ENCODE measurements at regions not wholly inside any gene's neighbourhood (a gene's known extent, or its start where the extent isn't known, plus 50 kb on each side); places are given as distances from the start of the nearest gene placed in this dataset.
A peak's percentile ranks its signal among the peaks of the same experiment; 100 is the strongest.

GRCh38 chr6:159099276-159099675 lies 54.5 kb upstream of the TAGAP start:
- TF ChIP-seq CTCF (IDR thresholded peaks at IDR 0.05; ENCODE audit: insufficient read depth, low read length, poor library complexity, severe bottlenecking) = no peak
- no peak overlapping the region for H3K4me3 ChIP-seq (ENCODE audit: low read depth, low read length)
- peaks cover 1% of the 10 kb centered on the region for H3K27me3 ChIP-seq (ENCODE audit: control insufficient read depth, insufficient read depth, low read length)
- H3K36me3 ChIP-seq (ENCODE audit: control insufficient read depth, insufficient read depth, low read length) = no peaks in the 10 kb centered on the region
- no peak for DNase-seq (ENCODE audit: low read depth)

- no peak overlapping the region for H3K4me3 ChIP-seq (ENCODE audit: low read depth, low read length)
- no peak for TF ChIP-seq CTCF (IDR thresholded peaks at IDR 0.05; ENCODE audit: insufficient read depth, low read length, poor library complexity, severe bottlenecking)
- no peaks in the 10 kb centered on the region for H3K36me3 ChIP-seq (ENCODE audit: control insufficient read depth, insufficient read depth, low read length)
- DNase-seq (ENCODE audit: low read depth) = peak; percentile 28
- no peaks in the 10 kb centered on the region for H3K27me3 ChIP-seq (ENCODE audit: control insufficient read depth, insufficient read depth, low read length)
Observed at GRCh38 chr6:159098636-159099106, 53.9 kb upstream of the TAGAP start.

- TF ChIP-seq CTCF (IDR thresholded peaks at IDR 0.05; ENCODE audit: insufficient read depth, low read length, poor library complexity, severe bottlenecking) = no peak
- no peaks in the 10 kb centered on the region for H3K27me3 ChIP-seq (ENCODE audit: control insufficient read depth, insufficient read depth, low read length)
- no peaks in the 10 kb centered on the region for H3K36me3 ChIP-seq (ENCODE audit: control insufficient read depth, insufficient read depth, low read length)
- DNase-seq (ENCODE audit: low read depth) = no peak
- H3K4me3 ChIP-seq (ENCODE audit: low read depth, low read length) = no peak overlapping the region
Observed at GRCh38 chr6:159097256-159097655, 52.5 kb upstream of the TAGAP start.

GRCh38 chr6:159095616-159096015 lies 50.8 kb upstream of the TAGAP start:
- Histone ChIP-seq H3K27me3 (ENCODE audit: control insufficient read depth, insufficient read depth, low read length) (no peaks in the 10 kb centered on the region), H3K4me3 (ENCODE audit: low read depth, low read length) (no peak overlapping the region), H3K36me3 (ENCODE audit: control insufficient read depth, insufficient read depth, low read length) (no peaks in the 10 kb centered on the region)
- no peak for DNase-seq (ENCODE audit: low read depth)
- TF ChIP-seq CTCF (IDR thresholded peaks at IDR 0.05; ENCODE audit: insufficient read depth, low read length, poor library complexity, severe bottlenecking) = no peak

GRCh38 chr6:159094444-159095252 lies 49.9 kb upstream of the TAGAP start:
- no peak for TF ChIP-seq CTCF (IDR thresholded peaks at IDR 0.05; ENCODE audit: insufficient read depth, low read length, poor library complexity, severe bottlenecking)
- Histone ChIP-seq H3K4me3 (ENCODE audit: low read depth, low read length) (no peak overlapping the region), H3K36me3 (ENCODE audit: control insufficient read depth, insufficient read depth, low read length) (no peaks in the 10 kb centered on the region), H3K27me3 (ENCODE audit: control insufficient read depth, insufficient read depth, low read length) (no peaks in the 10 kb centered on the region)
- DNase-seq (ENCODE audit: low read depth) = no peak
